Astrocyte (in vitro differentiated cells and primary cell): ENCODE measurements at regions not wholly inside any gene's neighbourhood (a gene's known extent, or its start where the extent isn't known, plus 50 kb on each side); places are given as distances from the start of the nearest gene placed in this dataset.

Experiments
- DNase-seq: peaks from one replicate; pipeline ENCODE4 v3.0.0-alpha.2; 2010; ENCODE audit warnings: low read depth
- FAIRE-seq: peaks from 2 replicates; lab custom pipeline; 2011; peaks lifted over from hg19 to GRCh38; lab: Jason Lieb, UNC
- H2AFZ ChIP-seq: 2 replicates; pipeline ENCODE4 v1.6.0; 2012; ENCODE audit warnings: low read depth, low read length, inconsistent platforms
- H3K27ac ChIP-seq: 2 replicates; pipeline ENCODE4 v1.5.1; 2011; ENCODE audit warnings: low read depth, low read length, inconsistent platforms
- H3K27me3 ChIP-seq: 2 replicates; pipeline ENCODE4 v1.6.0; 2011; ENCODE audit warnings: low read length, inconsistent platforms; ENCODE audit not compliant: insufficient read depth
- H3K36me3 ChIP-seq: 2 replicates; pipeline ENCODE4 v1.5.1; 2011; ENCODE audit warnings: low read length, inconsistent platforms; ENCODE audit not compliant: insufficient read depth
- H3K4me1 ChIP-seq: 2 replicates; pipeline ENCODE4 v1.5.1; 2011; ENCODE audit warnings: low read length, inconsistent platforms; ENCODE audit not compliant: insufficient read depth
- H3K4me2 ChIP-seq: 2 replicates; pipeline ENCODE4 v1.6.0; 2012; ENCODE audit warnings: low read length, inconsistent platforms
- H3K4me3 ChIP-seq: 2 replicates; pipeline ENCODE4 v1.5.1; 2011; ENCODE audit warnings: low read depth, mild to moderate bottlenecking, low read length, inconsistent platforms; ENCODE audit not compliant: insufficient read depth
- H3K79me2 ChIP-seq: 2 replicates; pipeline ENCODE4 v1.6.0; 2012; ENCODE audit warnings: mild to moderate bottlenecking, low read length, inconsistent platforms; ENCODE audit not compliant: insufficient read depth
- H3K9ac ChIP-seq: 2 replicates; pipeline ENCODE4 v1.6.0; 2012; ENCODE audit warnings: mild to moderate bottlenecking, low read length, inconsistent platforms
- H3K9me3 ChIP-seq: 2 replicates; pipeline ENCODE4 v1.5.1; 2012; ENCODE audit warnings: low read depth, mild to moderate bottlenecking, low read length, inconsistent platforms; ENCODE audit not compliant: insufficient read depth
- H4K20me1 ChIP-seq: 2 replicates; pipeline ENCODE4 v1.6.0; 2012; ENCODE audit warnings: low read length, inconsistent platforms; ENCODE audit not compliant: insufficient read depth
- H3K27ac Mint-ChIP-seq: one replicate; pipeline ENCODE4 v1.8.0; 2021; ENCODE audit warnings: mild to moderate bottlenecking, mixed read lengths; ENCODE audit not compliant: unreplicated experiment
- H3K27me3 Mint-ChIP-seq: one replicate; pipeline ENCODE4 v1.8.0; 2021; ENCODE audit warnings: low read depth, mixed read lengths; ENCODE audit not compliant: unreplicated experiment
- H3K36me3 Mint-ChIP-seq: one replicate; pipeline ENCODE4 v1.8.0; 2021; ENCODE audit warnings: low read depth, mixed read lengths; ENCODE audit not compliant: unreplicated experiment
- H3K4me1 Mint-ChIP-seq: one replicate; pipeline ENCODE4 v1.8.0; 2021; ENCODE audit warnings: low read depth, mixed read lengths; ENCODE audit not compliant: unreplicated experiment
- H3K4me3 Mint-ChIP-seq: one replicate; pipeline ENCODE4 v1.8.0; 2021; ENCODE audit warnings: mild to moderate bottlenecking, moderate library complexity, mixed read lengths; ENCODE audit not compliant: unreplicated experiment
- H3K9me3 Mint-ChIP-seq: one replicate; pipeline ENCODE4 v1.8.0; 2021; ENCODE audit warnings: mild to moderate bottlenecking, mixed read lengths; ENCODE audit not compliant: unreplicated experiment
- EZH2 ChIP-seq: IDR thresholded peaks from 2 replicates; pipeline ENCODE4 v1.6.1; 2012; ENCODE audit warnings: mild to moderate bottlenecking, low read length, inconsistent platforms; ENCODE audit not compliant: insufficient read depth
- TF ChIP-seq, protein P1 (sequence below): IDR thresholded peaks from 2 replicates; pipeline ENCODE4 v1.5.1; 2011; ENCODE audit warnings: low read depth, mild to moderate bottlenecking, inconsistent platforms, low read length, moderate library complexity; ENCODE audit not compliant: insufficient read depth

DNA sequence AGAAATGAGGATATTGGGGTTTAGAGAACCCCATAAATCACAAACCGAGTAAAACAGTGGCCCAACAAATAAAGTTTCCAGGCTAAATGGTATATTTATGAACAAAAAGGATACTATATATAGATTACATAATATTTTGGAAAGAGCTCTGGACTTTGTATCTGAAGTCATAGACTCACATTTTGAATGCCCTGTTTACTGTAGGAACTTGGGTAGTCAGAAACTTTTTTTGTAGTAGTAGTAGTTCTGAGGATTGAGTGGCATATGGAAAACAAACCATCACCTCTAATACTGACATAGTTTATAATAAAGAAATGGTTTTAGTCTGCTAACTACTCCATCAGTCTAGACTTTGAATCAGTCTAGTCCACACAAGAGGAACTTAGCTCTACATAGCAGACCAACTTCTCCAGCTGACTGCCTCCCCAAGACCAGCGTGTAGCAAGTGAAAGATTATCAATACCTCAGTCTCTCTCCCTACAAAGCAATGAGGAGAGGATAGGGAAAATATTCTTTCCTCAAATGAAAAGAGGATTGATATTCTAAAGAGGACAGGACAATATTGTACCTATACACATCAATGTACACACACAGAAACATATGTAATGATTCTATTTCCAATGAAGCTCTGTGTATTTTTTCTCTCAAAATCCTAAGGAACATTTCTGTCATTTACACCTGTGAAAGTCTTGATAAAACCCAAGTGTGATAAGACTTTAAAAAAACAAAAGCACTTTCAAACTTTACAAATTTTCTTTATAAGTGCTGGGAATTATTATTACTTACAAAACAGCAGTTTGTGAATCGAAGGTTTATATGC lies 184.9 kb upstream of the MAP2 start:
- peaks cover 3% of the 10 kb centered on the region for H3K9me3 ChIP-seq
- Mint-ChIP-seq H3K36me3 (no peaks in the 10 kb centered on the region), H3K27ac (no peak overlapping the region), H3K4me1 (no peaks in the 10 kb centered on the region), H3K27me3 (no peaks in the 10 kb centered on the region), H3K4me3 (no peak overlapping the region), H3K9me3 (peaks cover 9% of the 10 kb centered on the region)
- no peak for FAIRE-seq
- TF ChIP-seq EZH2, result no peak
- TF ChIP-seq, protein P1, sequence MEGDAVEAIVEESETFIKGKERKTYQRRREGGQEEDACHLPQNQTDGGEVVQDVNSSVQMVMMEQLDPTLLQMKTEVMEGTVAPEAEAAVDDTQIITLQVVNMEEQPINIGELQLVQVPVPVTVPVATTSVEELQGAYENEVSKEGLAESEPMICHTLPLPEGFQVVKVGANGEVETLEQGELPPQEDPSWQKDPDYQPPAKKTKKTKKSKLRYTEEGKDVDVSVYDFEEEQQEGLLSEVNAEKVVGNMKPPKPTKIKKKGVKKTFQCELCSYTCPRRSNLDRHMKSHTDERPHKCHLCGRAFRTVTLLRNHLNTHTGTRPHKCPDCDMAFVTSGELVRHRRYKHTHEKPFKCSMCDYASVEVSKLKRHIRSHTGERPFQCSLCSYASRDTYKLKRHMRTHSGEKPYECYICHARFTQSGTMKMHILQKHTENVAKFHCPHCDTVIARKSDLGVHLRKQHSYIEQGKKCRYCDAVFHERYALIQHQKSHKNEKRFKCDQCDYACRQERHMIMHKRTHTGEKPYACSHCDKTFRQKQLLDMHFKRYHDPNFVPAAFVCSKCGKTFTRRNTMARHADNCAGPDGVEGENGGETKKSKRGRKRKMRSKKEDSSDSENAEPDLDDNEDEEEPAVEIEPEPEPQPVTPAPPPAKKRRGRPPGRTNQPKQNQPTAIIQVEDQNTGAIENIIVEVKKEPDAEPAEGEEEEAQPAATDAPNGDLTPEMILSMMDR, result no peak
- H3K79me2 ChIP-seq, result no peaks in the 10 kb centered on the region
- H2AFZ ChIP-seq, result no peak overlapping the region
- H3K4me1 ChIP-seq, result no peaks in the 10 kb centered on the region
- no peak overlapping the region for H3K4me2 ChIP-seq
- H3K9ac ChIP-seq, result no peak overlapping the region
- DNase-seq, result no peak
- no peaks in the 10 kb centered on the region for H3K36me3 ChIP-seq
- H4K20me1 ChIP-seq, result no peaks in the 10 kb centered on the region
- no peak overlapping the region for H3K27ac ChIP-seq
- H3K4me3 ChIP-seq, result no peak overlapping the region
- H3K27me3 ChIP-seq, result no peaks in the 10 kb centered on the region

- no peak for DNase-seq
- Histone ChIP-seq H3K4me3 (no peak overlapping the region), H3K27ac (no peak overlapping the region), H3K27me3 (no peaks in the 10 kb centered on the region), H3K4me2 (no peak overlapping the region), H3K79me2 (no peaks in the 10 kb centered on the region), H2AFZ (no peak overlapping the region), H3K36me3 (no peaks in the 10 kb centered on the region), H4K20me1 (no peaks in the 10 kb centered on the region), H3K9me3 (peaks cover 3% of the 10 kb centered on the region), H3K4me1 (no peaks in the 10 kb centered on the region), H3K9ac (no peak overlapping the region)
- Mint-ChIP-seq H3K9me3 (peaks cover 9% of the 10 kb centered on the region), H3K4me3 (no peak overlapping the region), H3K27ac (no peak overlapping the region), H3K36me3 (no peaks in the 10 kb centered on the region), H3K27me3 (no peaks in the 10 kb centered on the region), H3K4me1 (no peaks in the 10 kb centered on the region)
- FAIRE-seq, result no peak
- TF ChIP-seq, protein P1, result no peak
- TF ChIP-seq EZH2, result no peak
These were observed 184.3 kb upstream of the MAP2 start for GRCh38 chr2:209239585-209239938.

DNA sequence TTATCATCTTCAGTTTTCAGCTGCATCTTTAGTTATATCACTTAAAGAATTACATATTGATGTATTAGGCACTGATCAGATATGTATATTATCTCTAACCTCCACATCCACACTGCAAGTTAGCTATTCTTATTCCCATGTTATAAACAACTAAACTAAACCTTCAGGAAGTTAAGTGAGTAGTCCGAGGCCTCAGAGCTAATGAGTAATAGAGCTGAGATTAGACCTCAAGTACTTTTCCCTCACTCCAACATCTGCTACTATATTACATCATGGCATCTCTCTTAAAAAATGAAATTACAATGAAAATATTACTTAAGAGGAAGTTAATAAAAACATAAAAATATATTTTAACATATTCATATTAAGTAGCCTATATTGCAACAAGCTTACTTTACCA lies 183.6 kb upstream of the MAP2 start:
- H3K9me3 Mint-ChIP-seq, result peaks cover 9% of the 10 kb centered on the region
- no peak overlapping the region for H3K9ac ChIP-seq
- H3K4me3 Mint-ChIP-seq, result no peak overlapping the region
- H3K4me1 ChIP-seq, result no peaks in the 10 kb centered on the region
- no peaks in the 10 kb centered on the region for H3K4me1 Mint-ChIP-seq
- H3K27ac Mint-ChIP-seq, result no peak overlapping the region
- no peaks in the 10 kb centered on the region for H3K79me2 ChIP-seq
- H3K27ac ChIP-seq, result no peak overlapping the region
- H3K27me3 Mint-ChIP-seq, result no peaks in the 10 kb centered on the region
- peaks cover 3% of the 10 kb centered on the region for H3K9me3 ChIP-seq
- no peaks in the 10 kb centered on the region for H3K27me3 ChIP-seq
- no peaks in the 10 kb centered on the region for H3K36me3 ChIP-seq
- DNase-seq (no peak), FAIRE-seq (no peak)
- H3K4me3 ChIP-seq, result no peak overlapping the region
- H3K36me3 Mint-ChIP-seq, result no peaks in the 10 kb centered on the region
- TF ChIP-seq, protein P1, result no peak
- no peak for TF ChIP-seq EZH2
- H4K20me1 ChIP-seq, result no peaks in the 10 kb centered on the region
- H2AFZ ChIP-seq, result no peak overlapping the region
- H3K4me2 ChIP-seq, result no peak overlapping the region
